OCI-LY7 (cell line): ENCODE measurements at regions not wholly inside any gene's neighbourhood (a gene's known extent, or its start where the extent isn't known, plus 50 kb on each side); places are given as distances from the start of the nearest gene placed in this dataset.

Experiments
- EZH2phosphoT487 ChIP-seq: fragments of 200-600 bp; sonication (generic); IDR thresholded peaks from 2 replicates; pipeline ENCODE4 v1.6.1; 2018; ENCODE audit warnings: low read depth, borderline replicate concordance, mild to moderate bottlenecking, mixed run types, antibody characterized with exemption, low read length, moderate library complexity, mixed read lengths
- TF ChIP-seq, protein P1 (sequence below): fragments of 200-600 bp; sonication (generic); conservative IDR thresholded peaks from 2 replicates; pipeline ENCODE4 v1.5.1; 2014; ENCODE audit warnings: mild to moderate bottlenecking, antibody characterized with exemption, low read length, moderate library complexity, mixed read lengths

DNA sequence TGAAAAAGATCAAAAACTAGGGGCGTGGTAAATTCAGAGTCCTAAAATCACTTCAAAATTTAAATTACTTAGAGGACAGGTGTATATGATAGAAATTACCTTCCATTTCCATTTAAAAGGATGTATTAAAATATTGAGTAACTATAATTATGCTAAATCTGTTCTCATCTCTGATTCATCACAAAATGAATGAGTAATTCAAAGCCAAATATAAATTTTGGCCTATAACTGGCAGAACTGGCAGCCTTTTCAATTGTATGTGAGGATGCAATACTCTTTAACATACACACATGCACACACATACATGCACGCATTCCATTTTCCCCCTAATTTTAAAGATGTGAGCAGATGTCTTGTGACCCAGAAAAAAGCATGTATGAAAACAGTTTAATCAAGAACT lies 194.6 kb downstream of the EPM2A start:
- TF ChIP-seq, protein P1, sequence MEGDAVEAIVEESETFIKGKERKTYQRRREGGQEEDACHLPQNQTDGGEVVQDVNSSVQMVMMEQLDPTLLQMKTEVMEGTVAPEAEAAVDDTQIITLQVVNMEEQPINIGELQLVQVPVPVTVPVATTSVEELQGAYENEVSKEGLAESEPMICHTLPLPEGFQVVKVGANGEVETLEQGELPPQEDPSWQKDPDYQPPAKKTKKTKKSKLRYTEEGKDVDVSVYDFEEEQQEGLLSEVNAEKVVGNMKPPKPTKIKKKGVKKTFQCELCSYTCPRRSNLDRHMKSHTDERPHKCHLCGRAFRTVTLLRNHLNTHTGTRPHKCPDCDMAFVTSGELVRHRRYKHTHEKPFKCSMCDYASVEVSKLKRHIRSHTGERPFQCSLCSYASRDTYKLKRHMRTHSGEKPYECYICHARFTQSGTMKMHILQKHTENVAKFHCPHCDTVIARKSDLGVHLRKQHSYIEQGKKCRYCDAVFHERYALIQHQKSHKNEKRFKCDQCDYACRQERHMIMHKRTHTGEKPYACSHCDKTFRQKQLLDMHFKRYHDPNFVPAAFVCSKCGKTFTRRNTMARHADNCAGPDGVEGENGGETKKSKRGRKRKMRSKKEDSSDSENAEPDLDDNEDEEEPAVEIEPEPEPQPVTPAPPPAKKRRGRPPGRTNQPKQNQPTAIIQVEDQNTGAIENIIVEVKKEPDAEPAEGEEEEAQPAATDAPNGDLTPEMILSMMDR: no peak
- TF ChIP-seq EZH2phosphoT487: no peak
